Glutamatergic neuron (in vitro differentiated cells): ENCODE measurements at regions not wholly inside any gene's neighbourhood (a gene's known extent, or its start where the extent isn't known, plus 50 kb on each side); places are given as distances from the start of the nearest gene placed in this dataset.

ENCODE experiments used
- DNase-seq: peaks from one replicate; pipeline ENCODE4 v3.0.0; 2022
- H3K27ac Mint-ChIP-seq: one replicate; pipeline ENCODE4 v1.8.0; 2020; ENCODE audit warnings: mild to moderate bottlenecking, mixed read lengths, inconsistent platforms; ENCODE audit not compliant: unreplicated experiment
- H3K27me3 Mint-ChIP-seq: one replicate; pipeline ENCODE4 v1.8.0; 2020; ENCODE audit warnings: mild to moderate bottlenecking, moderate library complexity, mixed read lengths, inconsistent platforms; ENCODE audit not compliant: unreplicated experiment
- H3K36me3 Mint-ChIP-seq: one replicate; pipeline ENCODE4 v1.8.0; 2020; ENCODE audit warnings: mild to moderate bottlenecking, mixed read lengths, inconsistent platforms; ENCODE audit not compliant: unreplicated experiment
- H3K4me1 Mint-ChIP-seq: one replicate; pipeline ENCODE4 v1.8.0; 2020; ENCODE audit warnings: mild to moderate bottlenecking, low read depth, mixed read lengths, inconsistent platforms; ENCODE audit not compliant: unreplicated experiment
- H3K4me3 Mint-ChIP-seq: one replicate; pipeline ENCODE4 v1.8.0; 2020; ENCODE audit warnings: mild to moderate bottlenecking, mixed read lengths, inconsistent platforms; ENCODE audit not compliant: unreplicated experiment
- H3K9me3 Mint-ChIP-seq: one replicate; pipeline ENCODE4 v1.8.0; 2020; ENCODE audit warnings: mild to moderate bottlenecking, moderate library complexity, mixed read lengths, inconsistent platforms; ENCODE audit not compliant: unreplicated experiment
- CTCF ChIP-seq: fragments of 200-600 bp; sonication (generic); IDR thresholded peaks from one replicate; pipeline ENCODE4 v1.5.0; 2021; ENCODE audit not compliant: partially characterized antibody, unreplicated experiment

GRCh38 chr9:12463641-12464040, 229.5 kb upstream of the TYRP1 start:
- H3K4me1 Mint-ChIP-seq: peaks cover 8% of the 10 kb centered on the region
- H3K4me3 Mint-ChIP-seq: no peak overlapping the region
- no peaks in the 10 kb centered on the region for H3K27me3 Mint-ChIP-seq
- no peaks in the 10 kb centered on the region for H3K9me3 Mint-ChIP-seq
- DNase-seq: no peak
- no peak overlapping the region for H3K27ac Mint-ChIP-seq
- TF ChIP-seq CTCF: no peak
- H3K36me3 Mint-ChIP-seq: no peaks in the 10 kb centered on the region

- Mint-ChIP-seq H3K27ac (no peak overlapping the region), H3K4me1 (peaks cover 12% of the 10 kb centered on the region), H3K9me3 (no peaks in the 10 kb centered on the region), H3K27me3 (no peaks in the 10 kb centered on the region), H3K4me3 (no peak overlapping the region), H3K36me3 (no peaks in the 10 kb centered on the region)
- TF ChIP-seq CTCF: no peak
- DNase-seq: no peak
Observed at GRCh38 chr9:12464400-12464799, 228.8 kb upstream of the TYRP1 start.

- Mint-ChIP-seq H3K4me3 (no peak overlapping the region), H3K4me1 (peaks cover 12% of the 10 kb centered on the region), H3K27ac (no peak overlapping the region), H3K36me3 (no peaks in the 10 kb centered on the region), H3K9me3 (no peaks in the 10 kb centered on the region), H3K27me3 (no peaks in the 10 kb centered on the region)
- DNase-seq: no peak
- TF ChIP-seq CTCF: peak; percentile 80
Observed at GRCh38 chr9:12464910-12465512, 228.2 kb upstream of the TYRP1 start.

GRCh38 chr9:12469084-12469483, 224.1 kb upstream of the TYRP1 start:
- no peak overlapping the region for H3K4me3 Mint-ChIP-seq
- H3K9me3 Mint-ChIP-seq: no peaks in the 10 kb centered on the region
- peaks cover 3% of the 10 kb centered on the region for H3K36me3 Mint-ChIP-seq
- H3K27me3 Mint-ChIP-seq: no peaks in the 10 kb centered on the region
- DNase-seq: no peak
- H3K27ac Mint-ChIP-seq: no peak overlapping the region
- no peak for TF ChIP-seq CTCF
- peaks cover 8% of the 10 kb centered on the region for H3K4me1 Mint-ChIP-seq

GRCh38 chr9:12494411-12494810, 198.8 kb upstream of the TYRP1 start:
- no peak for TF ChIP-seq CTCF
- Mint-ChIP-seq H3K27ac (no peak overlapping the region), H3K36me3 (no peaks in the 10 kb centered on the region), H3K27me3 (no peaks in the 10 kb centered on the region), H3K4me1 (no peaks in the 10 kb centered on the region), H3K4me3 (no peak overlapping the region), H3K9me3 (no peaks in the 10 kb centered on the region)
- no peak for DNase-seq
